ENCODE measurements at regions not wholly inside any gene's neighbourhood (a gene's known extent, or its start where the extent isn't known, plus 50 kb on each side); places are given as distances from the start of the nearest gene placed in this dataset.

DNA sequence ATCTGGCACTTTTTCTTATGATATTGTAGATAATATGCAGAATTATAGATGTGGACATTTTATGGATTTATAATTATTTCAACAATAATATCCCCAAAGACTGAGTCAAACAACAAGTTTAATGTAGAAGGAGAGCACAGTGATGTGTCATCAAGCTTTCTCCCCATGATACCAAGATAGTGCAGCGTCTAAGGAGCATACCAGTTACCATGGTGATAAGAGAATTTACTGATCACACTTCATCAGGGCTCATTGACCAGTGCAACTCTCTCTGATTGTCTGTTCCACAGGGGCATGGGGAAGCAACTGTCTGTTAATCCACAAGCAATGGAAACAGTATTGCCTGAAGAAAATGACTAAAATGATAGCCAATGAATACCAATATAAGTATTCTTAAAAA lies 209.6 kb upstream of the DPYD start:
- TF ChIP-seq, protein P1, sequence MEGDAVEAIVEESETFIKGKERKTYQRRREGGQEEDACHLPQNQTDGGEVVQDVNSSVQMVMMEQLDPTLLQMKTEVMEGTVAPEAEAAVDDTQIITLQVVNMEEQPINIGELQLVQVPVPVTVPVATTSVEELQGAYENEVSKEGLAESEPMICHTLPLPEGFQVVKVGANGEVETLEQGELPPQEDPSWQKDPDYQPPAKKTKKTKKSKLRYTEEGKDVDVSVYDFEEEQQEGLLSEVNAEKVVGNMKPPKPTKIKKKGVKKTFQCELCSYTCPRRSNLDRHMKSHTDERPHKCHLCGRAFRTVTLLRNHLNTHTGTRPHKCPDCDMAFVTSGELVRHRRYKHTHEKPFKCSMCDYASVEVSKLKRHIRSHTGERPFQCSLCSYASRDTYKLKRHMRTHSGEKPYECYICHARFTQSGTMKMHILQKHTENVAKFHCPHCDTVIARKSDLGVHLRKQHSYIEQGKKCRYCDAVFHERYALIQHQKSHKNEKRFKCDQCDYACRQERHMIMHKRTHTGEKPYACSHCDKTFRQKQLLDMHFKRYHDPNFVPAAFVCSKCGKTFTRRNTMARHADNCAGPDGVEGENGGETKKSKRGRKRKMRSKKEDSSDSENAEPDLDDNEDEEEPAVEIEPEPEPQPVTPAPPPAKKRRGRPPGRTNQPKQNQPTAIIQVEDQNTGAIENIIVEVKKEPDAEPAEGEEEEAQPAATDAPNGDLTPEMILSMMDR (IDR thresholded peaks at IDR 0.05), result no peak
- TF ChIP-seq POLR2A (IDR thresholded peaks at IDR 0.05) (no peak), POLR2AphosphoS5 (IDR thresholded peaks at IDR 0.05) (no peak)
